HCT116 (cell line): ENCODE measurements at regions not wholly inside any gene's neighbourhood (a gene's known extent, or its start where the extent isn't known, plus 50 kb on each side); places are given as distances from the start of the nearest gene placed in this dataset.

Experiments
- ATAC-seq: fragments of 200-7000 bp; cut with Tn5 transposase; 2 replicates; pipeline ENCODE4 v1.9.1; 2020; ENCODE audit warnings: mild to moderate bottlenecking, moderate library complexity
- BruUV-seq: library from RNA; stranded (reverse); fragments of 400-500 nt; replicated peaks from 2 replicates; lab custom pipeline; 2021; lab: Mats Ljungman, UMichigan
- CTCF ChIA-PET: fragments of 300-600 bp; sonication (Branson Sonifier 250); formaldehyde crosslinking; loops from one replicate; lab custom pipeline; 2021; ENCODE audit warnings: antibody characterized with exemption; lab: Charles Lee
- POLR2A ChIA-PET: fragments of 300-600, 350-600 bp; sonication (Branson Sonifier 250); formaldehyde crosslinking; loops from one replicate; lab custom pipeline; 2021; ENCODE audit warnings: antibody characterized with exemption; lab: Charles Lee
- RAD21 ChIA-PET, 2 experiments: fragments of 300-600 bp; sonication (Branson Sonifier 250); formaldehyde crosslinking; loops; one replicate each; lab custom pipeline; 2023; ENCODE audit warnings: low total read pairs in 2 of 2; ENCODE audit not compliant: uncharacterized antibody in 2 of 2, unreplicated experiment in 2 of 2, low non-redundant PET in 1 of 2; lab: Charles Lee
- DNase-seq: peaks from one replicate; pipeline ENCODE4 v3.0.0-alpha.2; 2010; ENCODE audit warnings: low read depth, low spot score
- H2AFZ ChIP-seq: fragments of 200-600 bp; shearing (Covaris generic), sonication (generic); 2 replicates; pipeline ENCODE4 v1.6.1; 2017; ENCODE audit warnings: low read depth, mixed run types, mixed read lengths, antibody characterized with exemption, low read length; ENCODE audit not compliant: poor library complexity, severe bottlenecking
- H3K27ac ChIP-seq: 2 replicates; pipeline ENCODE4 v1.5.1; 2012; ENCODE audit warnings: low read depth, low read length
- H3K27me3 ChIP-seq: fragments of 200-600 bp; sonication (generic); 2 replicates; pipeline ENCODE4 v1.6.1; 2016; ENCODE audit warnings: mixed run types, low read length, mixed read lengths; ENCODE audit not compliant: insufficient read depth
- H3K36me3 ChIP-seq, 2 experiments: fragments of 200-500 bp in 1 of 2; fragments of 200-600 bp in 1 of 2; sonication (Bioruptor generic) in 1 of 2; sonication (generic) in 1 of 2; 2 replicates each; pipeline versions ENCODE4 v1.5.1 to v1.6.1; 2014 to 2016; ENCODE audit warnings: low read length in 2 of 2, inconsistent platforms in 1 of 2, mixed read lengths in 1 of 2, mixed run types in 1 of 2; ENCODE audit not compliant: insufficient read depth in 2 of 2, control insufficient read depth in 1 of 2
- H3K4me1 ChIP-seq, 2 experiments: fragments of 200-600 bp in 1 of 2; sonication (generic) in 1 of 2; 2 replicates each; pipeline versions ENCODE4 v1.5.1 to v1.6.1; 2012 to 2017; ENCODE audit warnings: low read length in 2 of 2, inconsistent platforms in 1 of 2, mild to moderate bottlenecking in 1 of 2, mixed read lengths in 1 of 2, mixed run types in 1 of 2, moderate library complexity in 1 of 2; ENCODE audit not compliant: insufficient read depth in 2 of 2, control insufficient read depth in 1 of 2
- H3K4me2 ChIP-seq: fragments of 200-600 bp; sonication (generic); 2 replicates; pipeline ENCODE4 v1.6.1; 2017; ENCODE audit warnings: mixed run types, low read length, mixed read lengths
- H3K4me3 ChIP-seq, 2 experiments: fragments of 200-600 bp in 1 of 2; sonication (generic) in 1 of 2; replicated peaks in 1 of 2; 2 replicates each; pipeline ENCODE4 v1.5.1; 2011 to 2016; ENCODE audit warnings: low read length in 2 of 2, control low read depth in 1 of 2, low read depth in 1 of 2, mild to moderate bottlenecking in 1 of 2, mixed read lengths in 1 of 2, mixed run types in 1 of 2
- H3K79me2 ChIP-seq: fragments of 200-600 bp; sonication (generic); 2 replicates; pipeline ENCODE4 v1.6.1; 2017; ENCODE audit warnings: mild to moderate bottlenecking, mixed run types, low read length, moderate library complexity, mixed read lengths; ENCODE audit not compliant: insufficient read depth
- H3K9ac ChIP-seq: fragments of 200-600 bp; sonication (generic); 2 replicates; pipeline ENCODE4 v1.6.1; 2016; ENCODE audit warnings: low read length, mixed read lengths
- H3K9me2 ChIP-seq: fragments of 200-600 bp; sonication (generic), shearing (Covaris generic); 2 replicates; pipeline ENCODE4 v1.6.1; 2017; ENCODE audit warnings: mixed run types, mild to moderate bottlenecking, moderate library complexity; ENCODE audit not compliant: insufficient read depth
- H3K9me3 ChIP-seq, 2 experiments: fragments of 200-500 bp in 1 of 2; fragments of 200-600 bp in 1 of 2; sonication (Bioruptor generic) in 1 of 2; sonication (generic) in 1 of 2; 2 replicates each; pipeline ENCODE4 v1.6.1; 2014 to 2017; ENCODE audit warnings: low read length in 2 of 2, mixed read lengths in 2 of 2, inconsistent platforms in 1 of 2, low read depth in 1 of 2, mild to moderate bottlenecking in 1 of 2, mixed run types in 1 of 2, moderate library complexity in 1 of 2; ENCODE audit not compliant: control insufficient read depth in 1 of 2, insufficient read depth in 1 of 2
- H4K20me1 ChIP-seq: fragments of 200-600 bp; sonication (generic), shearing (Covaris generic); 2 replicates; pipeline ENCODE4 v1.6.1; 2017; ENCODE audit warnings: mixed run types, mild to moderate bottlenecking, moderate library complexity; ENCODE audit not compliant: insufficient read depth
- CBX3 ChIP-seq: IDR thresholded peaks from 2 replicates; pipeline ENCODE4 v1.6.1; 2012; ENCODE audit warnings: low read depth
- CTCF ChIP-seq, 3 experiments: fragments of 200-600 bp in 1 of 3; sonication (generic) in 1 of 3; IDR thresholded peaks in 2 of 3; conservative IDR thresholded peaks in 1 of 3; 2 replicates each; pipeline ENCODE4 v1.5.1; 2012 to 2017; ENCODE audit warnings: low read depth in 2 of 3, low read length in 2 of 3, antibody characterized with exemption in 1 of 3, borderline replicate concordance in 1 of 3, control low read depth in 1 of 3, mild to moderate bottlenecking in 1 of 3, mixed read lengths in 1 of 3, mixed run types in 1 of 3, moderate library complexity in 1 of 3; ENCODE audit not compliant: insufficient read depth in 1 of 3
- EGR1 ChIP-seq: IDR thresholded peaks from 2 replicates; pipeline ENCODE4 v1.6.1; 2012; ENCODE audit warnings: low read depth
- EZH2 ChIP-seq: fragments of 200-600 bp; sonication (generic); IDR thresholded peaks from 2 replicates; pipeline ENCODE4 v1.6.1; 2017; ENCODE audit warnings: antibody characterized with exemption, mixed run types
- FOSL1 ChIP-seq: IDR thresholded peaks from 2 replicates; pipeline ENCODE4 v1.6.1; 2012; ENCODE audit warnings: low read depth
- REST ChIP-seq: IDR thresholded peaks from 2 replicates; pipeline ENCODE4 v1.6.1; 2012; ENCODE audit warnings: low read depth
- SIN3A ChIP-seq: IDR thresholded peaks from 2 replicates; pipeline ENCODE4 v1.6.1; 2012; ENCODE audit warnings: low read depth
- SP1 ChIP-seq: IDR thresholded peaks from 2 replicates; pipeline ENCODE4 v1.6.1; 2012; ENCODE audit warnings: low read depth
- ZBTB33 ChIP-seq: IDR thresholded peaks from 2 replicates; pipeline ENCODE4 v1.6.1; 2011; ENCODE audit warnings: mild to moderate bottlenecking, low read length, moderate library complexity; ENCODE audit not compliant: insufficient replicate concordance; ENCODE audit errors: extremely low read depth
- intact Hi-C: fragments of 100-400 bp; cut with micrococcal nuclease; formaldehyde crosslinking; loops from 2 replicates; pipeline ENCODE4 v1.10.0; 2022

GRCh38 chr6:144989319-144990107, 704.4 kb downstream of the UTRN start:
- no peak for TF ChIP-seq REST
- no peak for TF ChIP-seq CTCF (IDR thresholded peaks at IDR 0.05 in 2 of 3, conservative IDR thresholded peaks at IDR 0.05 in 1 of 3; ENCODE audit: borderline replicate concordance in 1 of 3, insufficient read depth in 1 of 3, low read depth in 2 of 3, low read length in 2 of 3)
- TF ChIP-seq SP1: no peak
- no peak for TF ChIP-seq ZBTB33
- TF ChIP-seq FOSL1: no peak
- TF ChIP-seq EGR1: no peak
- TF ChIP-seq CBX3: no peak
- TF ChIP-seq SIN3A: no peak
- no peak for TF ChIP-seq EZH2
- Histone ChIP-seq H3K27ac (no peak overlapping the region), H3K9me3 (no peaks in the 10 kb centered on the region), H3K4me2 (no peak overlapping the region), H4K20me1 (no peaks in the 10 kb centered on the region), H3K4me3 (no peak overlapping the region), H3K9ac (no peak overlapping the region), H3K27me3 (no peaks in the 10 kb centered on the region), H3K36me3 (no peaks in the 10 kb centered on the region), H3K9me2 (no peaks in the 10 kb centered on the region), H2AFZ (peak overlapping the region; percentile 12), H3K79me2 (no peaks in the 10 kb centered on the region), H3K4me1 (peaks cover 0 to 6% of the 10 kb centered on the region in 2 experiments; a peak in 1 of 4 replicates)
- no TSS peak for BruUV-seq
- POLR2A ChIA-PET: no interaction called here
- DNase-seq (no peak), ATAC-seq (no peak)
- RAD21 ChIA-PET: no interaction called here
- CTCF ChIA-PET: no interaction called here
- intact Hi-C loops: no loop called here
